Activated naive CD4-positive, alpha-beta T cell treated with anti-CD3 and anti-CD28 coated beads, Interleukin-2, amount 10 ng/mL, durations not matched to agents 7 days and 5 days (primary cell): ENCODE measurements at regions not wholly inside any gene's neighbourhood (a gene's known extent, or its start where the extent isn't known, plus 50 kb on each side); places are given as distances from the start of the nearest gene placed in this dataset.

Source experiments
- CTCF ChIA-PET: fragments of 350-600 bp; sonication (Branson Sonifier 250); formaldehyde crosslinking; loops from one replicate; lab custom pipeline; 2021; ENCODE audit warnings: antibody characterized with exemption; lab: Charles Lee
- DNase-seq: peaks from one replicate; pipeline ENCODE4 v3.0.0-alpha.2; 2020
- H3K27ac Mint-ChIP-seq: one replicate; pipeline ENCODE4 v1.8.0; 2021; ENCODE audit warnings: mild to moderate bottlenecking, moderate library complexity, mixed read lengths
- H3K27me3 Mint-ChIP-seq: one replicate; pipeline ENCODE4 v1.8.0; 2021; ENCODE audit warnings: mild to moderate bottlenecking, mixed read lengths
- H3K36me3 Mint-ChIP-seq: one replicate; pipeline ENCODE4 v1.8.0; 2021; ENCODE audit warnings: mixed read lengths
- H3K4me1 Mint-ChIP-seq: one replicate; pipeline ENCODE4 v1.8.0; 2021; ENCODE audit warnings: mixed read lengths
- H3K4me3 Mint-ChIP-seq: one replicate; pipeline ENCODE4 v1.8.0; 2021; ENCODE audit warnings: mild to moderate bottlenecking, moderate library complexity, mixed read lengths
- H3K9me3 Mint-ChIP-seq: one replicate; pipeline ENCODE4 v1.8.0; 2021; ENCODE audit warnings: mixed read lengths

DNA sequence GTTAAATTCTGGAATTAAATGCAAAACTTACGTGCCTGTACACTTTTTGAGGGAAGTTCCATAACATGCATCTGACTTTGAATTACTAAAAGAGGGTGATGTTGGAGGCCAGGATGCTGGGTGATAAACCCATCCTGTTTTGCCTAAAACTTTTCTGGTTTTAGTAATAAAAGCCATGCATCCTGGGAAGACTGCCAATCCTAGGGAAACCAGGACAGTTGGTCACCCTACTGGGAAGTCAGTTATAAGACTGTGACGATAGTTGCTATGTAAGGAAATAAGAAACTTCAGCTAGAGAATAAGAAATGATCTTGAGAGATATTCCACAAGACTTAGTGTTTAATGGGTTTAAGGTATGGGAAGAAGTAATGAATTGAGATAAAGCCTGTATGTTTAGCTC is 336.6 kb upstream of the LYPLAL1 start:
- H3K27me3 Mint-ChIP-seq, result no peaks in the 10 kb centered on the region
- CTCF ChIA-PET, result no interaction called here
- no peak overlapping the region for H3K27ac Mint-ChIP-seq
- no peak for DNase-seq
- H3K4me3 Mint-ChIP-seq, result no peak overlapping the region
- H3K4me1 Mint-ChIP-seq, result no peaks in the 10 kb centered on the region
- H3K9me3 Mint-ChIP-seq, result peaks cover 6% of the 10 kb centered on the region
- no peaks in the 10 kb centered on the region for H3K36me3 Mint-ChIP-seq

DNA sequence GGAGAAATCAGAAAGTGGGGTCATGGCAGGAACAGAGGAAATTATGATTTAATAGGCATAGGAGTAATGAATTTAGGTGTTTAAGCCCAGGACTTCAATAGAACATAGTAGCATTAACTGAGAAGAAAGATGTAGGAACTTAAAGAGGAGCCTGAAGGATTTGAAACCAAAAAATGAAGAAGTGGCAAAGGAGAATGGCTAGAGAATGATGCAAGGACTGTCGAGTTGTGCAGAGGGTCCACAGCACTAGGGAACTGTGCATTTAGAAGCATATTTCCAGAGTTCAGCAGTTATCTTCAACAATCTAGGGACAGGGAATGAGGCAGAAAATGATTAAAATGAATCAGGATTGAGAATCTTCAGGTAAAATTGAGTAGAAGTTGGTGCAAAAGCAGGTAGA is 328.1 kb upstream of the LYPLAL1 start:
- H3K36me3 Mint-ChIP-seq, result no peaks in the 10 kb centered on the region
- no peaks in the 10 kb centered on the region for H3K4me1 Mint-ChIP-seq
- CTCF ChIA-PET, result no interaction called here
- H3K4me3 Mint-ChIP-seq, result no peak overlapping the region
- no peak for DNase-seq
- H3K27ac Mint-ChIP-seq, result no peak overlapping the region
- no peaks in the 10 kb centered on the region for H3K27me3 Mint-ChIP-seq
- peaks cover 12% of the 10 kb centered on the region for H3K9me3 Mint-ChIP-seq

DNA sequence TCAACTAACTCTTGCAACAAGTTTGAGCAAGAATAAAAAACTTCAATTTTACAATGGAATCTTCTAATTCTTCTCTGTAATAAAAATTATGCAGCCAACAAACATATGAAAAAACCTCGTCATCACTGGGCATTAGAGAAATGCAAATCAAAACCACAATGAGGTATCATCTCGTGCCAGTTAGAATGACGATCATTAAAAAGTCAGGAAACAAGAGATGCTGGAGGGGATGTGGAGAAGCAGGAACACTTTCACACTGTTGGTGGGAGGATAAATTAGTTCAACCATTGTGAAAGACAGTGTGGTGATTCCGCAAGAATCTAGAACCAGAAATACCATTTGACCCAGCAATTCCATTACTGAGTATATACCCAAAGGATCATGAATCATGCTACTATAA is 327.5 kb upstream of the LYPLAL1 start:
- DNase-seq, result no peak
- Mint-ChIP-seq H3K36me3 (no peaks in the 10 kb centered on the region), H3K27me3 (no peaks in the 10 kb centered on the region), H3K4me1 (no peaks in the 10 kb centered on the region), H3K27ac (no peak overlapping the region), H3K9me3 (peaks cover 9% of the 10 kb centered on the region), H3K4me3 (no peak overlapping the region)
- CTCF ChIA-PET, result no interaction called here

DNA sequence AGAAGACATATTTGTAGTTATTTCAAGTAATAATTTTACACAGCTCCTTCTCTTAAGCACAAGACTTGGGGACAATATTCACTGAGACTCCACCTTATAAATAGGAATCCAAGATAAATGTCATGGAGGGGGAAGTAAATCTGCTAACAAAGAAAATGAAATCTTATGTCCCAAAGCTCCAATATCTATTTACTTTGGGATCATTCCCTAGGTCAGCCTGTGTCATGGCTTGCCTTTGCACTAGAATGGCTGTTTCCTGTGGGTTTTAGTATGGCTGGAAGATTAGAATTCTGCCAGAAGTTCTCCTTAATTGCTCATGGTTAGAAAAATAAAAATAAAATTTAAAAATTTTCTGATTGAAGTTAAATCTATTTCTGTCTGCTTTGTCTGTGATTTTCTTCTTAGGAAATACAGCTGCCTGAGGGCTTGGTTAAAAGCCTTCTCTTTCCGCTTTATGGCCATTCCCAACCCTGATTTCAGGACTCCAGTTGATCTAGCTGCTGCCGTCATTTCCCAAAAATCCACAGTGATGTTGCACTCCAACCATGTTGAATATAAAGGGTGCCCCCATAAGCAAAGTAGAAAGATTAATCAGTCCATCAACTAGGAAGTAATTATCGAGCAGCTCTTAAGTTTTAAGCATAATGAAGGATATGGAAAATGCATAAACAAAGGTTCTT is 326.4 kb upstream of the LYPLAL1 start:
- no peak overlapping the region for H3K4me3 Mint-ChIP-seq
- peaks cover 8% of the 10 kb centered on the region for H3K9me3 Mint-ChIP-seq
- no peak for DNase-seq
- H3K4me1 Mint-ChIP-seq, result no peaks in the 10 kb centered on the region
- no peaks in the 10 kb centered on the region for H3K27me3 Mint-ChIP-seq
- CTCF ChIA-PET, result no interaction called here
- H3K27ac Mint-ChIP-seq, result no peak overlapping the region
- H3K36me3 Mint-ChIP-seq, result no peaks in the 10 kb centered on the region

DNA sequence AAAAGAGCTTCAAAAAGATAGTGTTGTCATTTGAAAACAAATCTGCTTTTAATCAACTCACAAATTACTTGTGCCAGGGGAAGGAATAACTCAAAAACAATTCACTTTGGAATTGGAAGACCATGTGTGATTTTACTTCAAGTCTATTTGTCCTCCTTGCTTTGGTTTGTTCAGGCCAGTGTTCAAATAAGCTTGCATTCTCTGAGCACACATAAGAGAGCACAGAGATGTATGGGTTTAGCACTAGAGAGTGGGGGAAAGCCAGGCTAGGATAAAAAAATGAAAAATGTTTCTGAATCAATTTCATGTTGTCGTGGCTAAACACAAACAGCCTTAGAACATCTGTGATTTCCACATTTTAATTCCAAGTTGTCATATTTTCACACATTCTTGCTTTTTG is 325.7 kb upstream of the LYPLAL1 start:
- Mint-ChIP-seq H3K4me3 (no peak overlapping the region), H3K27me3 (no peaks in the 10 kb centered on the region), H3K4me1 (no peaks in the 10 kb centered on the region), H3K27ac (no peak overlapping the region), H3K9me3 (peaks cover 4% of the 10 kb centered on the region), H3K36me3 (no peaks in the 10 kb centered on the region)
- CTCF ChIA-PET, result no interaction called here
- DNase-seq, result no peak

DNA sequence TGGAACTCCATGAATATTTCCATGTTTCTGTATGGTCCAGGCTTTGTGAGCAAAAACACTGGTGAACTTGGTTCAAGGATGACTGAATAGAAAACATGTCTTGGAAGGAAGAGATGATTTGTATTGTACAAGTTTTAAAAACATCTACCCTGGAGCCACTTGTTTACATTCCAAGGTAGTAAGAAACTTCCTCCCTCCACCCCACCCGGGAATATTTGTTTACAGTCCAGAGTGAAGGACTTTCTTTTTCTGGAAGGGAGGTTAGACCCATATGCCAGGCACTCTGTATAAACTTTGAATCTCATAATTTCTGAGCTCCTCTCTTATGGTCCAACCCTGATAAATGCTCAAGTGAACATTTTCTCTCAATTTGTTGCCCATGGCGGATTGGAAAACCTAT is 323.3 kb upstream of the LYPLAL1 start:
- H3K4me3 Mint-ChIP-seq, result no peak overlapping the region
- H3K27ac Mint-ChIP-seq, result no peak overlapping the region
- H3K4me1 Mint-ChIP-seq, result no peaks in the 10 kb centered on the region
- H3K9me3 Mint-ChIP-seq, result peaks cover 2% of the 10 kb centered on the region
- DNase-seq, result no peak
- H3K27me3 Mint-ChIP-seq, result no peaks in the 10 kb centered on the region
- CTCF ChIA-PET, result no interaction called here
- no peaks in the 10 kb centered on the region for H3K36me3 Mint-ChIP-seq

DNA sequence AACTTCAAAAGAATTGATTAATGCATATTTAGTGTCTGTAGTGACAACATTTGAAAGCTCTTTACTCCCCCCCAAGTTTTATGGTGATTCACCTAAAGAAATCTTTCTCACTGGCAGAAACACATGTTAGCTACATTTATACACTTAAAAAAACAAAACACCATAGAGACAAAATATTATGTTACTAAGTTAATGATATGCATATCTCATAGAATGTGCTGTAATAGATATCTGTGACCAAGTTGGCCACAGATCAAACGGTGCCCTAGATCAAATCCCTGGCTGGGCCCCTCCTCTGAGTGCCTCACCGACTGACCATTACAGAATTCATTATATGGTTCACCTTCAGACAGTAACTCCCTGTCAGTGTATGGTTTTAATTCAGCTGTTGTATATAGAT is 322.1 kb upstream of the LYPLAL1 start:
- no peaks in the 10 kb centered on the region for H3K4me1 Mint-ChIP-seq
- no peak for DNase-seq
- CTCF ChIA-PET, result no interaction called here
- no peak overlapping the region for H3K4me3 Mint-ChIP-seq
- H3K9me3 Mint-ChIP-seq, result peaks cover 2% of the 10 kb centered on the region
- H3K27ac Mint-ChIP-seq, result no peak overlapping the region
- no peaks in the 10 kb centered on the region for H3K36me3 Mint-ChIP-seq
- no peaks in the 10 kb centered on the region for H3K27me3 Mint-ChIP-seq

DNA sequence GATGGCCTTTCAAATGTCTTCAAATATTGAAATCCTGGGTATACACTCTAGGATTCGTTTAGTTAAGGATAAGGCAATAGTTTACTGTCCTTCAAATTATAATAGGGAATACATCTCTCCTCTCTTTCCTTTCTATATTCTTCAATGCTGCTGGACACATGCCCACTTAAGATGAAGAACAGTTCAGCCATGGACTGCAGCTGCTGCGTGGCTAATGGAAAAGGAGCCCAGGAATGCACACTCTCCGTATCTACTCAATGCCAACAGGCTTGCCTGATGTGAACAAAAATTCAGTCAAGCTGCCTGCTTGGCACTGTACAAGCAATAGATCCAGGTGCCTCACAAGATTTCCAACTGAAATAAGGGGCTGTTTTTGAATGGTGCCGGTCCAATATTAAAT is 321.2 kb upstream of the LYPLAL1 start:
- no peak for DNase-seq
- H3K27me3 Mint-ChIP-seq, result no peaks in the 10 kb centered on the region
- H3K36me3 Mint-ChIP-seq, result no peaks in the 10 kb centered on the region
- peaks cover 2% of the 10 kb centered on the region for H3K9me3 Mint-ChIP-seq
- CTCF ChIA-PET, result no interaction called here
- H3K27ac Mint-ChIP-seq, result no peak overlapping the region
- no peak overlapping the region for H3K4me3 Mint-ChIP-seq
- no peaks in the 10 kb centered on the region for H3K4me1 Mint-ChIP-seq

DNA sequence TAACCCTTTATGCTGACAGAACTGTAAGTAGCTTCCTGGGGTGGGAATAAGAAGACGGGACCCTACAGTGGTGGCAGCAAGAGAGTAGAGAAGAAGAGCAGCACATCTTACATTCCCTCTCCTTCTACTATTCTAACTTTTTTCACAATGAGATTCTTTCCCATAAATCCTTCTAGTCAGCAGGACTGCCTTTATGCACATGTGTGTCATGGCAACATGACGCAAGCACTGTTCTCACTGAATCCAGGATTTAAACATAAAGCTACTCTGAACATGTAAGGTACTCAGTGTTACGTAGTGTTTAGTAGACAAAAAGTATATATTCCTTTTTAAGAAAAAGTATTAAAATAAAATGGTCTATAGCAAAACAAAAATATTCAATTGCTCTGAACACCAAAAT is 309.7 kb upstream of the LYPLAL1 start:
- H3K9me3 Mint-ChIP-seq, result no peaks in the 10 kb centered on the region
- no peaks in the 10 kb centered on the region for H3K27me3 Mint-ChIP-seq
- no peaks in the 10 kb centered on the region for H3K4me1 Mint-ChIP-seq
- H3K36me3 Mint-ChIP-seq, result no peaks in the 10 kb centered on the region
- CTCF ChIA-PET, result no interaction called here
- no peak for DNase-seq
- H3K27ac Mint-ChIP-seq, result no peak overlapping the region
- no peak overlapping the region for H3K4me3 Mint-ChIP-seq

DNA sequence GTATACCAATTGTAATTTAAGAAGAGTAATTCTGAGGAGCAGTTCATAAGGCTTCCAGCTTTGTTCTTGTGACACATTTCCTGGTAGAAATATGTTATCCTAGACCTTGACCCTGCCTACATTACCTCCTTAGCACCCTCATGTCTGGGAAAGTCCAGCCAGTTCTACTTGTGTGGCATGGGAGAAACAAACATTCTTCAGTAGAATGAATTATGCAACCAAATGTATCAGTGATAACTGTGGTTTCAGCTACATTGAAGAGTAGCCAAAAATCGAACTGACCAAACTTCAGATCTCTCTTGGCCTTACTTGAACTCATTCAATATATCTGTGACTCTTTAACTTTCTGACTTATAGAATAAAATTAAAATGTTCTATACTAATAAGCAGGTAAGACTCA is 308.1 kb upstream of the LYPLAL1 start:
- Mint-ChIP-seq H3K27me3 (no peaks in the 10 kb centered on the region), H3K4me1 (no peaks in the 10 kb centered on the region), H3K4me3 (no peak overlapping the region), H3K36me3 (no peaks in the 10 kb centered on the region), H3K9me3 (no peaks in the 10 kb centered on the region), H3K27ac (no peak overlapping the region)
- DNase-seq, result no peak
- CTCF ChIA-PET, result no interaction called here

DNA sequence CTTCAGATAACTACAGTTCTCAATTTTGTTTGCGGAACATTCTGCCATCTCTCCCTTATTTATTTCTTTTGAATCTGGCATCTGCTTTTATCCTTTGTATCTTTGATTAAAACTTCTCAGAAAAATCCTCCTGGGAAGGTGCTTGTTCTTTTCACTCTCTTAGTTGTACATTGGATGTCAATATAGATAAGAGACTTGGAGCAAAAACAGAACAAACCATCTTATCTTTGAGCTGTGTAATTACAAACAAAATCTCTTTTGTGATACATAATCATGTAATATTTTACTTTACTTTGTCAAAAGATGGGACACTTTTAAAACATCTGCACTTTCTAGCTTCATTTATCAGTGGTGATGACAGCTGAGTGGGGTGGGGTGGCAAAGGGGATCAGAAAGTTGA is 307.2 kb upstream of the LYPLAL1 start:
- no peak overlapping the region for H3K4me3 Mint-ChIP-seq
- H3K36me3 Mint-ChIP-seq, result no peaks in the 10 kb centered on the region
- no peak for DNase-seq
- no peaks in the 10 kb centered on the region for H3K9me3 Mint-ChIP-seq
- CTCF ChIA-PET, result no interaction called here
- H3K27me3 Mint-ChIP-seq, result no peaks in the 10 kb centered on the region
- H3K27ac Mint-ChIP-seq, result no peak overlapping the region
- no peaks in the 10 kb centered on the region for H3K4me1 Mint-ChIP-seq

DNA sequence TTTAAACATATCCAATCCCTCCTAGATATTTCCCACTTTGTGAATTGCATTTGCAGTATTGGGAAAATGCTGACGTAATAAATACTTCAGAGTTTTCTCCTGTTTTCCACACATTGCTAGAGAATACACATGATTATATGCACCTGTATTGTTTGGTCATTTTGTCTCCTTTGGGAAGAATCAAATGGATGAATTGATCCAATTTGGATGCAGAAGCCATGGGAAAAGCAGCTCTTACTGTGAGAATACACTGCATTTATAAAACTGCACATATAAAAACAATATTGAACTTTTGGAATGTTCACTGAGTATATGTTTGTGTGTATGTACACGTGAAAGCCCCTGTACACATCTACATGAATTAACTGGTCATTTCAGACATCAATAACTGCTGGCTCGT is 306.6 kb upstream of the LYPLAL1 start:
- no peak for DNase-seq
- Mint-ChIP-seq H3K36me3 (no peaks in the 10 kb centered on the region), H3K4me1 (no peaks in the 10 kb centered on the region), H3K4me3 (no peak overlapping the region), H3K27me3 (no peaks in the 10 kb centered on the region), H3K27ac (no peak overlapping the region), H3K9me3 (no peaks in the 10 kb centered on the region)
- CTCF ChIA-PET, result no interaction called here

DNA sequence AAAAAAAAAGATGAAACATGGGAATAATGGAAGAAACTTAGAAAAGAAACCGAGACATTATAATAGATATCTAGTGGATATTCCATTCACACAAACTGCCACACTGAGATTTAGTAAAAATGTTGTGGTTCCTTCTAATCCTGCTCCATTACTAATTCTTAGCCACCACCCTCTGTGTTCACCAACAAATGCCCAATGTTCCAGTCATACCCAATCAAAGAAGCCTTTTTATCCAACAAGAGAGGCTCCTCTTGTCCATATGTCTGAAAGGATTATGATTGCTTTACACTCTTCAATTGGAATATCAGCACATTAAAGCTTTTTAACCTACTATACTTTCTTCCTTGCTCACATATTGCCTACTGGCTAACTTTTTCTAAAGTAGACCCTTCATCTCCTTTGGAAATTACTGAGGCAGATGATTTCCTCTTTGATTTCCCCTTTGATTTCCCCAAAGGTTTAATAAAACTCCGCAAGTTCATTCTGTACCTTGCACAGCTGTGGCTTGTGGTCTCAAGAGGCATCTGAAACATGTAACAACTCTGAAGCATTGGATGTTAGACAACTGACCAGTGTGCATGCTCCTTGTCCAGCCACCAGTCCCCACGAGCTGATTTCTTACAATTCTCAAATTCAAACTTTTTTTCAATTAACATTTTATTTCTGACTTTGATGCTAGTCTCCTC is 305.6 kb upstream of the LYPLAL1 start:
- Mint-ChIP-seq H3K36me3 (no peaks in the 10 kb centered on the region), H3K4me1 (no peaks in the 10 kb centered on the region), H3K4me3 (no peak overlapping the region), H3K27ac (no peak overlapping the region), H3K27me3 (no peaks in the 10 kb centered on the region), H3K9me3 (no peaks in the 10 kb centered on the region)
- CTCF ChIA-PET, result no interaction called here
- DNase-seq, result no peak

DNA sequence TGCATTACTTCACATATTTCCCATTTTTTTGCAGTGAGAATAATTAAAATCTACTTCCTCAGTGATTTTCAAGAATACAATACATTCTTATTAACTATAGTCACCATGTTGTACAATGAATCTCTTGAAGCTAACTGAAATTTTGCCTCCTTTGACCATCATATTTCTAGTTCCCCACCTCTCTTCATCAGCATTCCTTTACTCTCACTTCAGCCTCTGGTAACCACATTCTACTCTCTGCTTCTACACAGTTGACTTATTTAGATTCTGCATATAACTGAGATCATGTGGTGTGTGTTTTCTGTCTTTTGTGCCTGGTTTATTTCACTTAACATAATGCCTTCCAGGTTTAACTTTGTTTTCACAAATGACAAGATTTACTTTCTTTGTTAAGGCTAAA is 304.4 kb upstream of the LYPLAL1 start:
- no peaks in the 10 kb centered on the region for H3K4me1 Mint-ChIP-seq
- H3K36me3 Mint-ChIP-seq, result no peaks in the 10 kb centered on the region
- DNase-seq, result no peak
- no peaks in the 10 kb centered on the region for H3K27me3 Mint-ChIP-seq
- H3K27ac Mint-ChIP-seq, result no peak overlapping the region
- CTCF ChIA-PET, result no interaction called here
- H3K9me3 Mint-ChIP-seq, result no peaks in the 10 kb centered on the region
- H3K4me3 Mint-ChIP-seq, result no peak overlapping the region

DNA sequence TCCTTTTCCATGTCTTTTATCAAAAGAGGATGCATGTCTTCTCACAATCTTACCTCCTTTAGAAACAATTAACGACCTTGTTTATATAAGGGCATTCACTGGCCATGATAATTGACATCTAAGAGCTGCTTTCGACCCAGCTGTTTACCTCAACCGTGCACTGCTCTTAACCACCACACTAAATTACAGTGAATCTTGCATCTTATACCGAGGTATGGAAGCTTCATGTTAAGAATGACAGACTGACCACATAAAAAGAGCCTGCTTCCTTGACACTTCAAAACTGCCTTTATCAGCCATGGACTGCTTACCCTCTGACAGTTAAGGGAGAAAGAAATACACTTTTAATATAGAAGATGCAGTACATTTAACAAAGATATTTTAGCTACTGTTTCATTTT is 301.7 kb upstream of the LYPLAL1 start:
- H3K27me3 Mint-ChIP-seq, result no peaks in the 10 kb centered on the region
- no peaks in the 10 kb centered on the region for H3K4me1 Mint-ChIP-seq
- no peak overlapping the region for H3K4me3 Mint-ChIP-seq

More for the DNA sequence above, 301.7 kb upstream of the LYPLAL1 start:
- DNase-seq, result no peak
- CTCF ChIA-PET, result no interaction called here
- no peak overlapping the region for H3K27ac Mint-ChIP-seq
- H3K36me3 Mint-ChIP-seq, result no peaks in the 10 kb centered on the region
- H3K9me3 Mint-ChIP-seq, result no peaks in the 10 kb centered on the region
